GM12873 (cell line): ENCODE measurements at regions not wholly inside any gene's neighbourhood (a gene's known extent, or its start where the extent isn't known, plus 50 kb on each side); places are given as distances from the start of the nearest gene placed in this dataset.

ENCODE experiments used
- CTCF ChIP-seq: IDR thresholded peaks from 2 replicates; pipeline ENCODE4 v1.5.1; 2012; ENCODE audit warnings: low read depth, mild to moderate bottlenecking, moderate library complexity, low read length, control low read depth; ENCODE audit not compliant: insufficient read depth; ENCODE audit errors: missing control alignments

DNA sequence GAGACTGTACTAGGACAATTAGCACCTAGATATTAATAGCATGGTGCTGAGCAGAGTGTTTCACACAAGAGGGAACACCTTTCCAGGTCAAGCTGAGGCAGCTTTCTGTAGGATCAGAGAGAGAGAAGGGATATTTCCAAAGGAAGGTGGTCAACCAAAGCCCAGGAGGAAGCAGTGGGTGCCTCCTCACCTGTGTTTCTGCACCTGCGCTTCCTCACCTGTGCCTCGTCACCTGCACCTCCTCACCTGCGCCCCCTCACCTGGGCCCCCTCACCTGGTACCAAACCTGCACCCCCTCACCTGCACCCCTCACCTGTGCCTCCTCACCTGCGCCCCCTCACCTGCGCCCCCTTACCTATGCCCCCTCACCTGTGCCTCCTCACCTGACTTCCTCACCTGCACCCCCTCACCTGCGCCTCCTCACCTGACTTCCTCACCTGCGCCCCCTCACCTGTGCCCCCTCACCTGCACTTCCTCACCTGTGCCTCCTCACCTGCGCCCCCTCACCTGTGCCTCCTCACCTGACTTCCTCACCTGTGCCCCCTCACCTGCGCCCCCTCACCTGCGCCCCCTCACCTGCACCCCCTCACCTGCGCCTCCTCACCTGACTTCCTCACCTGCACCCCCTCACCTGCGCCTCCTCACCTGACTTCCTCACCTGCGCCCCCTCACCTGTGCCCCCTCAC is 67.9 kb downstream of the TTLL2 start:
- no peak for TF ChIP-seq CTCF

DNA sequence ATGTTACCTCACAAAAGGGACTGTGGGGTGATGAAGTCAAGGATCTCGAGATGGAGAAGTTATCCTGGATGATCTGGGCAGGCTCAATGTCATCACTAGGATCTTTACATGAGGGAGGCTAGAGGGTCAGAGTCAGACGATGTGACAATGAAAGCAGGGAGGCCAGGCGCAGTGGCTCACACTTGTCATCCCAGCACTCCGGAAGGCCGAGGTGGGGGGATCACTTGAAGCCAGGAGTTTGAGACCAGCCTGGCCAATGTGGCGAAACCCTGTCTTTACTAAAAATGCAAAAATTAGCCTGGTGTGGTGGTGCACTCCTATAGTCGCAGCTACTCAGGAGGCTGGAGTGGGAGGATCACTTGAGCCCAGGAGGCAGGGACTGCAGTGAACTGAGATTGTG is 68.8 kb downstream of the TTLL2 start:
- TF ChIP-seq CTCF: no peak

GRCh38 chr6:167394339-167394738 is 69.5 kb downstream of the TTLL2 start:
- TF ChIP-seq CTCF: no peak

DNA sequence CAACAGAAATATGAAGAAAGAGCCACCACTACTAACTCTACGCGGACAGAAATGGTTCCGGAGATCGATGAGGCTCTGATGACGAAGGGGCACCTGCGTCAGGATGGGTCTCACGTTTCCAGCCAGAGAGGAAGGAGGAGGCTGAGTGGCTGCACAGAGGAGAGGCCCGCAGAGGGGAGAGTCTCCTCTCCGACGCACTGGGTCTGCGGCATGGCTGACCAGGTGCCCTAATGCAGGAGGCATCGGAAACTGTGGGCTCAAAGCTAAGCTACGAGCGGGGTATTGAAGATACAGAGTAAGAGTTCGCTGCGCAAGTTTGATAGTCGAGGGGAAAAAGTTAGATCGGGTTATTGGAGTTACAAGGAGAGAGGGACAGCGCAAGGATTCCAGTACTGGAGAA is 69.9 kb downstream of the TTLL2 start:
- TF ChIP-seq CTCF: no peak

DNA sequence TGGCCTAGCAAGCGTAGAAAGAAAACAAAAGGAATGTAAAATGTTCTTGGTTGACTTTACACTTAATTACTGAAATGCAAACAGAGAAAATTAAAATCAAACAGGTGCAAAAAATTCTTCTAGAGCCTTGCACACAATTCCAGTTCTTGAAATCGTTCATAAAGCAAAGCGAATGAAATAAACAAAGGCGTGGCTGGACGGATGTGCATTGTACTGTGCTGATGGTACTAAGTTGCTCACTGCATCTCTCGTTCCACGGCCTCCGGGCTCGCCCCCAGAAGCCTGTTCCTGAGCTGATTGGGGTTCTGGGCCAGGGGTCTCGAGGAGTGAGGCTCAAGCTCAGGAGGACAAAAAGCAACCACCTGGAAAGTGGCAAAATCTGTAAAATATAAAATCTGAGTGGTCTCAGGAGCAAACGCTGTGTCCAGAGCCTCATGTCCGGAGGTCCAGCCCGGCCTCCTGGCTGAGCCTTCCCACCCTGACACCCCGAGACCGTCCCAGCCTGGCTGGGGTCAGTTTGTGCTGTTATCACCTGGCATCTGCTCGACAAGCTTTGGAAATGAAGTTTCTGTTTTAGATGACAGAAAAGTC is 71.3 kb downstream of the TTLL2 start:
- no peak for TF ChIP-seq CTCF

- no peak for TF ChIP-seq CTCF
These were observed 72.0 kb downstream of the TTLL2 start for GRCh38 chr6:167396659-167397490.

DNA sequence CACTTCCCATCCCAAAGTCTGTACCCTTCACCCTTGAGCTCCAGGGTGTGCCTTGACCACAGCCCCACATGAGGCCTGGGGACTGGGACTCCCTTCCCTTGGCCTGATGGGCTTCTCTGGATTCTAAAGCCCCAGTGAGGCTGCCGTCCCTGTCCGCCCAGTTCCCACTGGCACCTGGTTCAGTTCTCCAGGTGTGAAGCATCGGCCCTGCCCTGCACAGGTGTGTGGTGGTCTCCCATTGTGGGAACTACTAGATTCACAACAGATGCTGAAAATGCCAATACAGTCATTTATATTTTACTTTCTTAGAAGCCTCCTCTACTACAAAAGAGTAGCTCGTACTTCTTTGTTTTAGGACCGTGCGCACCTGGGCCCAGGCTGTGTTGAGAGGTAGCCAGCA is 72.8 kb downstream of the TTLL2 start:
- no peak for TF ChIP-seq CTCF
